HG02798 (cell line): ENCODE measurements at regions not wholly inside any gene's neighbourhood (a gene's known extent, or its start where the extent isn't known, plus 50 kb on each side); places are given as distances from the start of the nearest gene placed in this dataset.
"Not testable (repeated sequence)": the region's sequence is repeated elsewhere in the genome, so short reads cannot be mapped to it uniquely, and the experiment has no call there.

ENCODE experiments used
- ATAC-seq: cut with Tn5 transposase; IDR thresholded peaks from one replicate; pipeline ENCODE4 v1.9.1; 2021; ENCODE audit warnings: mild to moderate bottlenecking; ENCODE audit not compliant: unreplicated experiment, poor library complexity

GRCh38 chr6:25207453-25208155, 71.6 kb upstream of the CARMIL1 start:
- ATAC-seq, result not testable (repeated sequence)

DNA sequence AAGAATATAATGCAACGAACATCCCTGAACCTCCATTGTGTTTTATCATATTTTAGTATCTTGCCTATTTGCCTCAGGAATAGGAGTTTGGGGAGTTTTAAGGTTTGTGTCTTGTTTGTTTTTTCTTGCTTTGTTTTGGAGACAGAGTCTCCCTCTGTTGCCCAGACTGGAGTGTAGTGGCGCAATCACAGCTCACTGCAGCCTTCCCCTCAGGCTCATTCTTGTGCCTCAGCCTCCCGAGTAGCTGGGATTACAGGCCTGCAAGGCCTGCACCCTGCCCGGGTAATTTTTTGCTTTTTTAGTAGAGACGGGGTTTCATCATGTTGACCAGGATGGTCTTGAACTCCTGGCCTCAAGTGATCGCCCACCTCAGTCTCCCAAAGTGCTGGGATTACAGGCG, 63.3 kb upstream of the CARMIL1 start:
- ATAC-seq, result no peak

GRCh38 chr6:25217302-25217701, 61.9 kb upstream of the CARMIL1 start:
- ATAC-seq, result no peak

DNA sequence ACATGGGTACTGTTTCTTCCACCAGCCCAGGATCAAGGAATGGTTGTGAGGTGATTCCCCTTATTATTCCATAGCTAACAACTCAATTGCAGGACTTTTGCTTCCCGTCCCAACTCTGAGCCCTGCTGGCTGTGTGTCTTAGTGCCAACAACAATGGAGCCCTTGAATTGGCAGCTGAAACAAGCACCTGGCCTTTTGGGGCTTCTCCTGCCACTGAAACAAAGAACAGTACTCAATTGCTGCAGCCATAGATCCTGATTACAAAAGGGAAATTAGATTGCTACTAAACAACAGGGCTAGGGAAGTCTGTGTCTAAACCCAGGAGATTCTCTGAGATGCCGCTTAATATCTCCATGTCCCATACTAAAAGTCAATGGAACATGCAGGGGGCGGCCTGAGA, 61.3 kb upstream of the CARMIL1 start:
- no peak for ATAC-seq

GRCh38 chr6:25218346-25218745, 60.8 kb upstream of the CARMIL1 start:
- no peak for ATAC-seq

- no peak for ATAC-seq
These were observed 59.8 kb upstream of the CARMIL1 start for GRCh38 chr6:25219216-25219916.

DNA sequence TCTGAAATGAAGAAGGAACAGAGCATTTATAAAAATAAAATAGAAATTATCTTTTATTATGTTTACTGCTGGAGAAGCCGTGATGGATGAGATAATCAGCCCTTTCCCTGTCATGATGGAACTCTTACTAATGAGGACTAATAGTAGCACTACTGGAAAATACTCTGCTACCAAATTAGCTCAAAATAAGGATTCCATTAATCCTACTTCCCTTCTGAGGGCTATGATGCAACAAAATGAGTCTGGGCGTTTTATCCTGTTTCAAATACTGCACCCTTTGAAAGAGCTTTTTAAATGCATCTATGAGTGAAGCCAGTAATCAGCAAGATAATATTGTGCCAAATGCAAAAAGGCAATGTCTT, 59.3 kb upstream of the CARMIL1 start:
- no peak for ATAC-seq

- ATAC-seq, result no peak
These were observed 58.3 kb upstream of the CARMIL1 start for GRCh38 chr6:25220857-25221256.

GRCh38 chr6:25222006-25222678, 57.0 kb upstream of the CARMIL1 start:
- no peak for ATAC-seq

DNA sequence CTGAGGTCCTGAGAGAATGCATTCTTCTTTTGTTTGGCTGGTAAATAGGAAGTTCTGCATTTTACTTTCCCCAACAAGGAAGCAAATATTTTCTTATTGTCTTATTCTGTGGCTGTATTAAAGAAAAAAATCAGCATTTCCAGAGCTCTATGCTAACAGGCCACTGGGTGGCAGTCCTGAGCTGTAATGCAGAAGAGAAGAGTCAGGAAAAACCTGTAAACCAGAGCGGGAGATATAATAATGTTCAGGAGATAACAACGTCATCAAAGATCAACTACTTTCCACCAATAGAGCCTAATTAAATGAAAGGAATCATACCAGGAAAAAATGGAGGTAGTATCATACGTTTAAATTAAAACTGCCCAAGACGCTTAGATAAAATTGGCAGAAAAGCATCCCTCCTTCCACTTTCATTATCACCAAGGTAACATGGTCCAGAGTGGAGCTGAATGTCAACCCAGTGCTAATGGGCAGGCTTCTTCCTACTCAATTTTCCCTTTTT, 55.6 kb upstream of the CARMIL1 start:
- ATAC-seq, result no peak

DNA sequence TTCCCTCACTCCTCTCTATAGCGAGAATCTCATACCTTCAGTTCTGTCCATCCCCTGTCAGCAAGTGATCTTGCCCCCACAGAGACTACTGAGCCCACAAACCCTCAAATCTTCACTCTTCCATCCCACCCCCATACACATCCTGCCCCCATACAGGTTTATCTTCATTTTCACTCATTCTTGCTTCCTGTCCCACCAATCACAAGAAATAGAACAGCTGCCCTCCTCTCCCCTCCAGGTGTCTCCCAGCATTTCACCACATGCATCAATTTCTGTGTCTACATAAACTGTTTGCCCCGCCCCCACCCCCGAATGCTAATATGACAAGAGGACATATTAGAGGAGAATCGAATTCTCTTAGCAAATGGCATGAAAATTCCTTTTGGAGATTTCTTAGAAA, 54.9 kb upstream of the CARMIL1 start:
- no peak for ATAC-seq

DNA sequence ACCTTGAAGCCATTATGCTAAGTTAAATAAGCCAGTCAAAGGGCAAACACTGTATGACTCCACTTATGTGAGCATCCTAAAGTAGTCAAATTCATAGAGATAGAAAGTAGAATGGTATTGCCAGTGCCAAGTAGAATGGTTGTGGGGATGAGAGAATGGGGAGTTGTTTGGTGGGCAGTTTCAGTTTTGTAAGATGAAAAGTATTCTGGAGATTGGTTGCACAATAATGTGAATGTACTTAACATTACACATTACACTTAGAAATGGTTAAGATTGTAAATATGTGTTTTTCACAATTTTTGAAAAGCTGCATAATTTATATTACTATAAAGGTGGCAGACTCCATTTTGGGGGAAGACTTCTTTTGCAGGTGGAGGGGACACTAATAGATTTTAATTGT, 51.3 kb upstream of the CARMIL1 start:
- ATAC-seq, result no peak
